ENCODE measurements at regions not wholly inside any gene's neighbourhood (a gene's known extent, or its start where the extent isn't known, plus 50 kb on each side); places are given as distances from the start of the nearest gene placed in this dataset.

- Histone ChIP-seq H3K4me1 (peaks cover 0 to 23% (median 3%) of the 10 kb centered on the region in 3 donors), H3K9me3 (no peaks in the 10 kb centered on the region), H3K4me3 (no peak overlapping the region), H3K27ac (peak overlapping the region in 3 of 4 donors; percentile 1 to 77 (median 17)), H3K36me3 (no peaks in the 10 kb centered on the region), H3K27me3 (no peaks in the 10 kb centered on the region)
- intact Hi-C loops (cut with DNase I) = no loop called here
- DNase-seq = no peak
- WGBS, 2 donors = 68 to 71% methylated on average over 7 of the region's 7 CpGs
- TF ChIP-seq CTCF (IDR thresholded peaks at IDR 0.05) (no peak), POLR2A (IDR thresholded peaks at IDR 0.05) (no peak)
Measured at GRCh38 chr9:81819155-81819554, 109.1 kb upstream of the SPATA31D4 start.

- DNase-seq = no peak
- Histone ChIP-seq H3K36me3 (no peaks in the 10 kb centered on the region), H3K27me3 (no peaks in the 10 kb centered on the region), H3K9me3 (no peaks in the 10 kb centered on the region), H3K27ac (peak overlapping the region in 3 of 4 donors; percentile 17 to 86 (median 77)), H3K4me3 (no peak overlapping the region), H3K4me1 (peaks cover 0 to 15% (median 0%) of the 10 kb centered on the region in 3 donors)
- no peak for TF ChIP-seq CTCF (IDR thresholded peaks at IDR 0.05)
- TF ChIP-seq POLR2A (IDR thresholded peaks at IDR 0.05) = no peak
- intact Hi-C loops (cut with DNase I) = no loop called here
- WGBS, 2 donors = 36 to 57% methylated on average over 7 to 8 of the region's 8 CpGs
Measured at GRCh38 chr9:81819859-81820546, 108.2 kb upstream of the SPATA31D4 start.

- intact Hi-C loops (cut with DNase I) = no loop called here
- WGBS, 2 donors = 74% methylated on average over 6 to 7 of the region's 7 CpGs
- TF ChIP-seq POLR2A (IDR thresholded peaks at IDR 0.05) = no peak
- TF ChIP-seq CTCF (IDR thresholded peaks at IDR 0.05) = no peak
Measured at GRCh38 chr9:81822301-81822865, 105.8 kb upstream of the SPATA31D4 start.

GRCh38 chr9:81822967-81823366, 105.3 kb upstream of the SPATA31D4 start:
- intact Hi-C loops (cut with DNase I) = no loop called here
- no peak for DNase-seq

More at GRCh38 chr9:81822301-81822865, 105.8 kb upstream of the SPATA31D4 start:
- H3K9me3 ChIP-seq = no peaks in the 10 kb centered on the region
- no peaks in the 10 kb centered on the region for H3K27me3 ChIP-seq
- peaks cover 0 to 14% (median 0%) of the 10 kb centered on the region in 3 donors for H3K4me1 ChIP-seq
- H3K36me3 ChIP-seq = no peaks in the 10 kb centered on the region
- no peak overlapping the region for H3K4me3 ChIP-seq
- H3K27ac ChIP-seq = peak overlapping the region in 1 of 4 donors; percentile 23
- no peak for DNase-seq

More at GRCh38 chr9:81822967-81823366, 105.3 kb upstream of the SPATA31D4 start:
- H3K9me3 ChIP-seq = no peaks in the 10 kb centered on the region
- TF ChIP-seq POLR2A (IDR thresholded peaks at IDR 0.05) = no peak
- TF ChIP-seq CTCF (IDR thresholded peaks at IDR 0.05) = no peak
- H3K27ac ChIP-seq = no peak overlapping the region
- peaks cover 0 to 15% (median 0%) of the 10 kb centered on the region in 3 donors for H3K4me1 ChIP-seq
- no peaks in the 10 kb centered on the region for H3K36me3 ChIP-seq
- no peaks in the 10 kb centered on the region for H3K27me3 ChIP-seq
- WGBS, 2 donors = 57 to 77% methylated on average over 1 of the region's 1 CpG
- no peak overlapping the region for H3K4me3 ChIP-seq
